Colonic mucosa (tissue), 4 donors: ENCODE measurements at regions not wholly inside any gene's neighbourhood (a gene's known extent, or its start where the extent isn't known, plus 50 kb on each side); places are given as distances from the start of the nearest gene placed in this dataset.

Experiments
- DNase-seq: peaks from one replicate; pipeline ENCODE4 v3.0.0-alpha.2; 2020
- H3K27ac ChIP-seq: fragments of 200-600 bp; one replicate; pipeline ENCODE4 v1.8.0; 2021
- H3K27me3 ChIP-seq: fragments of 200-600 bp; one replicate; pipeline ENCODE4 v1.8.0; 2021
- H3K36me3 ChIP-seq: fragments of 200-600 bp; one replicate; pipeline ENCODE4 v1.8.0; 2021
- H3K4me1 ChIP-seq: fragments of 200-600 bp; one replicate; pipeline ENCODE4 v1.8.0; 2021; ENCODE audit warnings: mild to moderate bottlenecking
- H3K4me3 ChIP-seq: fragments of 200-600 bp; one replicate; pipeline ENCODE4 v1.8.0; 2021
- H3K9ac ChIP-seq, 2 donors: one replicate each; pipeline ENCODE4 v1.7.0; 2013; ENCODE audit warnings: control low read depth in 2 of 2, low read depth in 2 of 2, low read length in 2 of 2
- H3K9me3 ChIP-seq: fragments of 200-600 bp; one replicate; pipeline ENCODE4 v1.8.0; 2021
- CTCF ChIP-seq: fragments of 200-600 bp; IDR thresholded peaks from one replicate; pipeline ENCODE4 v1.8.0; 2022; ENCODE audit warnings: antibody characterized with exemption, mild to moderate bottlenecking
- intact Hi-C: fragments of 100-400 bp; cut with DNase I; formaldehyde crosslinking; loops from one replicate; pipeline ENCODE4 v1.14.1; 2022
- donor health status: healthy.
- donor health status: DM: no; HTN: no; CAD: no.
- donor health status: DM: no; HTN: no; CAD: no.

GRCh38 chr15:35751413-35752133 is 205.6 kb upstream of the DPH6 start:
- DNase-seq = peak; percentile 80
- H3K9ac ChIP-seq = no peak overlapping the region

GRCh38 chr15:35752134-35752466 is 206.1 kb upstream of the DPH6 start:
- no peak for TF ChIP-seq CTCF
- DNase-seq = no peak
- Histone ChIP-seq H3K27me3 (no peaks in the 10 kb centered on the region), H3K9me3 (no peaks in the 10 kb centered on the region), H3K4me1 (no peaks in the 10 kb centered on the region), H3K27ac (no peak overlapping the region), H3K36me3 (no peaks in the 10 kb centered on the region), H3K4me3 (no peak overlapping the region), H3K9ac (no peak overlapping the region)
- intact Hi-C loops = no loop called here

More at GRCh38 chr15:35751413-35752133, 205.6 kb upstream of the DPH6 start:
- intact Hi-C loops = no loop called here
- TF ChIP-seq CTCF = peak; percentile 58
- H3K4me1 ChIP-seq = no peaks in the 10 kb centered on the region
- H3K36me3 ChIP-seq = no peaks in the 10 kb centered on the region
- H3K27me3 ChIP-seq = no peaks in the 10 kb centered on the region
- no peaks in the 10 kb centered on the region for H3K9me3 ChIP-seq
- no peak overlapping the region for H3K27ac ChIP-seq
- no peak overlapping the region for H3K4me3 ChIP-seq

- no peak overlapping the region for H3K27ac ChIP-seq
- no peak overlapping the region for H3K9ac ChIP-seq
Observed at GRCh38 chr15:35753486-35753885, 207.5 kb upstream of the DPH6 start.

GRCh38 chr15:35755237-35755802 is 209.4 kb upstream of the DPH6 start:
- Histone ChIP-seq H3K4me1 (no peaks in the 10 kb centered on the region), H3K36me3 (no peaks in the 10 kb centered on the region), H3K27ac (no peak overlapping the region), H3K4me3 (no peak overlapping the region), H3K9me3 (no peaks in the 10 kb centered on the region), H3K27me3 (no peaks in the 10 kb centered on the region), H3K9ac (no peak overlapping the region)
- TF ChIP-seq CTCF = no peak
- intact Hi-C loops = no loop called here
- no peak for DNase-seq

More at GRCh38 chr15:35753486-35753885, 207.5 kb upstream of the DPH6 start:
- no peak overlapping the region for H3K4me3 ChIP-seq
- no peak for DNase-seq
- H3K36me3 ChIP-seq = no peaks in the 10 kb centered on the region
- no peaks in the 10 kb centered on the region for H3K4me1 ChIP-seq
- H3K9me3 ChIP-seq = no peaks in the 10 kb centered on the region
- intact Hi-C loops = no loop called here
- TF ChIP-seq CTCF = no peak
- H3K27me3 ChIP-seq = no peaks in the 10 kb centered on the region

GRCh38 chr15:35756623-35757022 is 210.7 kb upstream of the DPH6 start:
- no peak for TF ChIP-seq CTCF
- Histone ChIP-seq H3K4me1 (no peaks in the 10 kb centered on the region), H3K9me3 (no peaks in the 10 kb centered on the region), H3K36me3 (no peaks in the 10 kb centered on the region), H3K9ac (no peak overlapping the region), H3K4me3 (no peak overlapping the region), H3K27ac (no peak overlapping the region), H3K27me3 (no peaks in the 10 kb centered on the region)
- DNase-seq = no peak
- intact Hi-C loops = no loop called here
